Activated CD8-positive, alpha-beta T cell treated with anti-CD3 and anti-CD28 coated beads for 36 hours (primary cell): ENCODE measurements at regions not wholly inside any gene's neighbourhood (a gene's known extent, or its start where the extent isn't known, plus 50 kb on each side); places are given as distances from the start of the nearest gene placed in this dataset.

Experiments
- ATAC-seq: fragments of 200-7000 bp; cut with Tn5 transposase; one replicate; pipeline ENCODE4 v1.10.0; 2021; ENCODE audit warnings: mild to moderate bottlenecking, moderate library complexity
- CTCF ChIA-PET: fragments of 350-600 bp; sonication (Branson Sonifier 250); formaldehyde crosslinking; loops from one replicate; lab custom pipeline; 2021; ENCODE audit warnings: antibody characterized with exemption; lab: Charles Lee
- POLR2A ChIA-PET: fragments of 350-600 bp; sonication (Branson Sonifier 250); formaldehyde crosslinking; loops from one replicate; lab custom pipeline; 2021; ENCODE audit warnings: antibody characterized with exemption; lab: Charles Lee
- DNase-seq: peaks from one replicate; pipeline ENCODE4 v3.0.0-alpha.2; 2020
- H3K27ac Mint-ChIP-seq: one replicate; pipeline ENCODE4 v1.8.0; 2021; ENCODE audit warnings: mild to moderate bottlenecking, mixed read lengths
- H3K27me3 Mint-ChIP-seq: one replicate; pipeline ENCODE4 v1.8.0; 2021; ENCODE audit warnings: mixed read lengths
- H3K36me3 Mint-ChIP-seq: one replicate; pipeline ENCODE4 v1.8.0; 2021; ENCODE audit warnings: low read depth, mixed read lengths
- H3K4me1 Mint-ChIP-seq: one replicate; pipeline ENCODE4 v1.8.0; 2021; ENCODE audit warnings: low read depth, mixed read lengths
- H3K4me3 Mint-ChIP-seq: one replicate; pipeline ENCODE4 v1.8.0; 2021; ENCODE audit warnings: mild to moderate bottlenecking, moderate library complexity, mixed read lengths
- H3K9me3 Mint-ChIP-seq: one replicate; pipeline ENCODE4 v1.8.0; 2021; ENCODE audit warnings: mixed read lengths
- intact Hi-C: fragments of 100-400 bp; cut with micrococcal nuclease; formaldehyde crosslinking; loops from one replicate; pipeline ENCODE4 v1.10.0; 2022
- TF ChIP-seq, protein P1 (sequence below): fragments of 200-600 bp; IDR thresholded peaks from one replicate; pipeline ENCODE4 v1.8.0; 2022; ENCODE audit warnings: antibody characterized with exemption, mild to moderate bottlenecking

DNA sequence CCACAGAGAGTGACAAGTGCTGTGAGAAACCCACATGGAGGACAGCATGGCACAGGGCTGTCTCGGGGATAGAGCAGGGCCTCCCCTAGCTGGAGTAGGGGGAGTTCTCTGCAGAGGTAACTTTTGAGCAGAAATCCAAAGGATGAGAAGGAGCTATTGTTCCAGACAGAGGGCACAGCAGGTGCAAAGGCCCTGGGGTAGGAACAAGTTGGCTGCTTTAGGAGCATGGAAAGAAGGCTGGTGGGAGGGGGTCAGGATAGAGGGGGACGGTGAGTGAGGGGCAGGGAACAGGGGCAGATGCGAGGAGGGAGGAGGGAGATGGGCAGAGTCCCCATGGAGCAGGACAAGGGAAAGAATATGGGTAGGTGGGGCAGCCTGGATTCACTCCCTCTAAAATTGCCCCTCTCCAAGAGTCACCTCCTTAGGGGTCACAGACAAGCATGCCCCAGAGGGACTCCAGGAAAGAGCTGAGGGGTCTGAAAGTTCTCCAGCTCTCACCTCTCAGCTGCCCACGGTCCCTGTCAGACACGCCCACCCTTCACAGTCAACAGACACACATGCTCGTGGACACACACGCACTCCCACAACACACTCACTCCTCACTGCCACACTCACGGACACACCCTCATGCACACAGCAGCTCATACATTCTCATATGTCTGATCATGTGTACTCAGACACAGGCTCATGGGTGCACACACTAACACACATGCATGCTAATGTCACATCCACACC lies 110.7 kb downstream of the LITAF start:
- intact Hi-C loops: no loop called here
- Mint-ChIP-seq H3K4me3 (no peak overlapping the region), H3K36me3 (peaks cover 5% of the 10 kb centered on the region), H3K4me1 (no peaks in the 10 kb centered on the region), H3K27ac (no peak overlapping the region), H3K9me3 (peaks cover 9% of the 10 kb centered on the region), H3K27me3 (no peaks in the 10 kb centered on the region)
- ChIA-PET POLR2A (no interaction called here), CTCF (interaction anchor here (0.9 kb wide), 1 partner anchor 104 kb away, joined by 3 read pairs; no protein-coding TSS in a partner anchor)
- ATAC-seq (no peak), DNase-seq (no peak)
- TF ChIP-seq, protein P1, sequence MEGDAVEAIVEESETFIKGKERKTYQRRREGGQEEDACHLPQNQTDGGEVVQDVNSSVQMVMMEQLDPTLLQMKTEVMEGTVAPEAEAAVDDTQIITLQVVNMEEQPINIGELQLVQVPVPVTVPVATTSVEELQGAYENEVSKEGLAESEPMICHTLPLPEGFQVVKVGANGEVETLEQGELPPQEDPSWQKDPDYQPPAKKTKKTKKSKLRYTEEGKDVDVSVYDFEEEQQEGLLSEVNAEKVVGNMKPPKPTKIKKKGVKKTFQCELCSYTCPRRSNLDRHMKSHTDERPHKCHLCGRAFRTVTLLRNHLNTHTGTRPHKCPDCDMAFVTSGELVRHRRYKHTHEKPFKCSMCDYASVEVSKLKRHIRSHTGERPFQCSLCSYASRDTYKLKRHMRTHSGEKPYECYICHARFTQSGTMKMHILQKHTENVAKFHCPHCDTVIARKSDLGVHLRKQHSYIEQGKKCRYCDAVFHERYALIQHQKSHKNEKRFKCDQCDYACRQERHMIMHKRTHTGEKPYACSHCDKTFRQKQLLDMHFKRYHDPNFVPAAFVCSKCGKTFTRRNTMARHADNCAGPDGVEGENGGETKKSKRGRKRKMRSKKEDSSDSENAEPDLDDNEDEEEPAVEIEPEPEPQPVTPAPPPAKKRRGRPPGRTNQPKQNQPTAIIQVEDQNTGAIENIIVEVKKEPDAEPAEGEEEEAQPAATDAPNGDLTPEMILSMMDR: no peak

DNA sequence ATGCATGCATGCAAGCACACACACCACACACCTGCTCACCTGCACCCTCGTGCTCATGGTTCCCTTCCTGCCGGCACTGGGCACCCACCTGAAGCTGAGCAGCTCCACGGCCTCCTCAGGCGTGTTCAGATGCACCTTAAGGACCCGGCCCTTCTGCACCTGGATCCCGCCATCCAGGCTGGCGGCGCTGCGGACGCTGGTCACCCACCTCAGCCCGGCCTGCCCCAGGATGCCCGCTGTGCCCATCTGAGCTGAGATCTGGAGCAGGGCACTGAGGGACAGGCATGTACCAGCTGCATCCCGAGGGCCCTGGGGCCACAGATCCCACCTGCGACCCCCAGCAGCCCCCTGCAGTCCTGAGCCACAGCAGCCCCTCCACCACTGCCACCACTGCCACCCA lies 110.0 kb downstream of the LITAF start:
- no peak overlapping the region for H3K4me3 Mint-ChIP-seq
- intact Hi-C loops: no loop called here
- H3K27me3 Mint-ChIP-seq: no peaks in the 10 kb centered on the region
- DNase-seq (no peak), ATAC-seq (no peak)
- TF ChIP-seq, protein P1: no peak
- peaks cover 6% of the 10 kb centered on the region for H3K36me3 Mint-ChIP-seq
- CTCF ChIA-PET: no interaction called here
- H3K27ac Mint-ChIP-seq: no peak overlapping the region
- POLR2A ChIA-PET: no interaction called here
- no peaks in the 10 kb centered on the region for H3K4me1 Mint-ChIP-seq
- peaks cover 10% of the 10 kb centered on the region for H3K9me3 Mint-ChIP-seq

DNA sequence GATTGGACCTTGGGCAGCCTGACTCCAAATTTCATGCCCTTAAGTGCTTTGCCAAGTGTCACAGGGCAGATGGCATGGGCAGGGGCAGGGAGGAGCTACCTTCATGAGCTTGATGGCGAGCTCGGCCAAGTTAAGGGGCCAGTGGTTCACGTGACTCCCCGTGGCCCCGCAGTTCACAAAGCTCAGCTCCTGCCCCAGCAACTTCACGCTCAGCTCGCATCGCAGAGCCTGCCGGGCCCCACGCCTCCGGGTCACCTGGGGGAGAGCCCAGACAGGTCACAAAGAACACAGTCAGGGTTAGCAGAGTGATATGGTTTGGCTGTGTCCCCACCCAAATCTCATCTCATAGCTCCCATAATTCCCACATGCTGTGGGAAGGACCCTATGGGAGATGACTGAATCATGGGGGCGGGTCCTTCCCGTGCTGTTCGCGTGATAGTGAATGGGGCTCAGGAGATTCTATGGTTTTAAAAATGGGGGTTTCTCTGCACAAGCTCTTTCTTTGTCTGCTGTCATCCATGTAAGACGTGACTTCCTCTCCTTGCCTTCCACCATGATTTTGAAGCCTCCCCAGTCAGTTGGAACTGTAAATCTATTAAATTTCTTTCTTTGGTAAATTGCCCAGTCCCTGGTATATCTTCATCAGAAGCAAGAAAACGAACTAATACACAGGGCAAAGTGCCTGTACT lies 108.1 kb downstream of the LITAF start:
- Mint-ChIP-seq H3K9me3 (peaks cover 18% of the 10 kb centered on the region), H3K27me3 (no peaks in the 10 kb centered on the region), H3K4me3 (no peak overlapping the region), H3K4me1 (no peaks in the 10 kb centered on the region), H3K27ac (no peak overlapping the region), H3K36me3 (peaks cover 6% of the 10 kb centered on the region)
- ATAC-seq (no peak), DNase-seq (no peak)
- ChIA-PET CTCF (interaction anchor here (0.6 to 0.7 kb wide), 2 partner anchors 72 to 83 kb away, joined by 3 read pairs; no protein-coding TSS in a partner anchor), POLR2A (interaction anchor here (0.7 kb wide), 1 partner anchor 42 kb away, joined by 3 read pairs; no protein-coding TSS in a partner anchor)
- intact Hi-C loops: no loop called here
- TF ChIP-seq, protein P1: no peak

DNA sequence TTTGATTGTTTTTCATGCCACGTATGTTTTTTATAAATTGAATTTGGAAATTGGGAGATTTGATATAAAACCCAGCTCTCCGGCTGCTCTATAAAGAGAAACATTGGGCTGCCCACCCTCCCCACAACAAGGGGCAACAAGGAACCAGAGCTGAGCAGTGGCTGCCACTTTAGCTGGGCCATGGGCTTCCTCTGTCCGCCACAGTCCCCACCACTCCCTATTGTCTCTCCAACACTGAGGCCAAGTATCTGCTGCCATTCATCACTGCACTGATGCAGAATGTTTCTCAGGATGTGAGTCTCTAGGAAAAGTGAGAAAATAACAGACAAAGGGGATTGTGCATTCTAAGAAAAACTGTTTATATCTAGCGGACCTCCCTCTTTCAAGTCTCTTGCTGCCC lies 106.8 kb downstream of the LITAF start:
- ChIA-PET POLR2A (no interaction called here), CTCF (interaction anchor here (0.9 kb wide), 1 partner anchor 74 kb away, joined by 3 read pairs; no protein-coding TSS in a partner anchor)
- Mint-ChIP-seq H3K27ac (no peak overlapping the region), H3K27me3 (no peaks in the 10 kb centered on the region), H3K4me3 (no peak overlapping the region), H3K9me3 (peaks cover 23% of the 10 kb centered on the region), H3K4me1 (no peaks in the 10 kb centered on the region), H3K36me3 (peaks cover 13% of the 10 kb centered on the region)
- intact Hi-C loops: no loop called here
- TF ChIP-seq, protein P1: no peak
- DNase-seq (no peak), ATAC-seq (no peak)

DNA sequence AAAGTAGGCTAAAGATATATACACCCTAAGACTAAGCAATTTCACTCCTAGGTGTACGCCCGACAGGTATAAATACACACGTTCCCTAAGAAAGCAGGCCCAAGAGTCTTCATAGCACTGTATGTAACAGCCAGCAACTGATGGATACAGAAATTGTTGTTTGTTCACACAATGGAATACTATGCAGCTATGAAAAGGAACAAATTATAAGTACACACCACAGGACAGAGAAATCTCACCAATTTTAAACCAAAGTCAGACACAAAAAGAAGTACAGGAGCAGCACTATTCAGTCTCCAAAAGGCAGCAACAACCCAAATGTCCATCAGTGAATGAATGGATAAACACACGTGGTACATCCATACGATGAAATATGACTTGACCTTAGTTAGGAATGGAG lies 106.1 kb downstream of the LITAF start:
- Mint-ChIP-seq H3K27ac (no peak overlapping the region), H3K36me3 (peaks cover 19% of the 10 kb centered on the region), H3K4me3 (no peak overlapping the region), H3K9me3 (peaks cover 23% of the 10 kb centered on the region), H3K4me1 (no peaks in the 10 kb centered on the region), H3K27me3 (no peaks in the 10 kb centered on the region)
- TF ChIP-seq, protein P1: no peak
- ChIA-PET POLR2A (no interaction called here), CTCF (interaction anchor here (0.9 kb wide), 1 partner anchor 75 kb away, joined by 3 read pairs; no protein-coding TSS in a partner anchor)
- intact Hi-C loops: no loop called here
- ATAC-seq (no peak), DNase-seq (no peak)
